ENCODE measurements at regions not wholly inside any gene's neighbourhood (a gene's known extent, or its start where the extent isn't known, plus 50 kb on each side); places are given as distances from the start of the nearest gene placed in this dataset.

- DNase-seq, result no peak
These were observed 50.2 kb upstream of the SDK2 start for GRCh38 chr17:73694491-73694890.

GRCh38 chr17:73695035-73695738, 50.9 kb upstream of the SDK2 start:
- no peak for DNase-seq

GRCh38 chr17:73696251-73696650, 52.0 kb upstream of the SDK2 start:
- no peak for DNase-seq

GRCh38 chr17:73697872-73698271, 53.6 kb upstream of the SDK2 start:
- DNase-seq, result peak in 3 of 51 donors; percentile 12 to 22 (median 12)

GRCh38 chr17:73698966-73699365, 54.7 kb upstream of the SDK2 start:
- no peak for DNase-seq

GRCh38 chr17:73701701-73702100, 57.5 kb upstream of the SDK2 start:
- no peak for DNase-seq

GRCh38 chr17:73703192-73703591, 58.9 kb upstream of the SDK2 start:
- no peak for DNase-seq

GRCh38 chr17:73703917-73704316, 59.7 kb upstream of the SDK2 start:
- no peak for DNase-seq

GRCh38 chr17:73705594-73705993, 61.3 kb upstream of the SDK2 start:
- DNase-seq, result peak in 12 of 51 donors; percentile 4 to 65 (median 22)

- no peak for DNase-seq
These were observed 62.2 kb upstream of the SDK2 start for GRCh38 chr17:73706428-73706827.

GRCh38 chr17:73706858-73707257, 62.6 kb upstream of the SDK2 start:
- peak in 1 of 51 donors; percentile 40 for DNase-seq

- DNase-seq, result no peak
These were observed 63.1 kb upstream of the SDK2 start for GRCh38 chr17:73707358-73707757.

GRCh38 chr17:73710095-73710592, 65.9 kb upstream of the SDK2 start:
- DNase-seq, result peak in 37 of 51 donors; percentile 5 to 79 (median 28)

GRCh38 chr17:73711184-73711583, 66.9 kb upstream of the SDK2 start:
- DNase-seq, result no peak

GRCh38 chr17:73711916-73712315, 67.7 kb upstream of the SDK2 start:
- DNase-seq, result no peak

- no peak for DNase-seq
These were observed 68.9 kb upstream of the SDK2 start for GRCh38 chr17:73713136-73713535.

- DNase-seq, result no peak
These were observed 71.5 kb upstream of the SDK2 start for GRCh38 chr17:73715769-73716168.

GRCh38 chr17:73717690-73718089, 73.4 kb upstream of the SDK2 start:
- DNase-seq, result no peak

GRCh38 chr17:73718362-73718761, 74.1 kb upstream of the SDK2 start:
- DNase-seq, result no peak

GRCh38 chr17:73718912-73719311, 74.7 kb upstream of the SDK2 start:
- DNase-seq, result peak in 4 of 51 donors; percentile 7 to 38 (median 28)

- peak in 48 of 51 donors; percentile 12 to 94 (median 72) for DNase-seq
These were observed 75.4 kb upstream of the SDK2 start for GRCh38 chr17:73719588-73720071.

GRCh38 chr17:73720187-73720834, 76.1 kb upstream of the SDK2 start:
- DNase-seq, result peak in 2 of 51 donors; percentile 25 to 27

GRCh38 chr17:73722165-73722564, 77.9 kb upstream of the SDK2 start:
- DNase-seq, result no peak
